ENCODE measurements at regions not wholly inside any gene's neighbourhood (a gene's known extent, or its start where the extent isn't known, plus 50 kb on each side); places are given as distances from the start of the nearest gene placed in this dataset.

DNA sequence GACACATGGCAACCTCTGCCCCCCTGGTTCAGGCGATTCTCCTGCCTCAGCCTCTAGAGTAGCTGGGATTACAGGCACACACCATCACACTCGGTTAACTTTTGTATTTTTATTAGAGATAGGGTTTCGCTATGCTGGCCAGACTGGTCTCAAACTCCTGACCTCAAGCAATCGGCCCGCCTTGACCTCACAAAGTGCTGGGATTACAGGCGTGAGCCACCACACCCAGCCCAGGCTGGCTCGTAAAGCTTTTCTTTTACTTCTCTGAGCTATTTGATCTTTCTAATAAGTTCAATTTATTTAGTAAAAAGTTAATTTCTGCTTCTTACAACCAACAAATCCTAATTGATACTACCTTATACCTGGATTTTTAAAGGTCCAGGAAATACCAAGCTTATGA lies 127.4 kb upstream of the KRR1 start:
- TF ChIP-seq PPARA (CRISPR knock-in tag; IDR thresholded peaks at IDR 0.05; ENCODE audit: borderline replicate concordance) = no peak
- TF ChIP-seq ZNF70 (CRISPR knock-in tag; IDR thresholded peaks at IDR 0.05) = no peak
- TF ChIP-seq SNAI2 (CRISPR knock-in tag; IDR thresholded peaks at IDR 0.05) = no peak
- no peak for TF ChIP-seq ZFP30 (CRISPR knock-in tag; IDR thresholded peaks at IDR 0.05)
- TF ChIP-seq OSR1 (CRISPR knock-in tag; IDR thresholded peaks at IDR 0.05) = no peak
- TF ChIP-seq, protein P1, sequence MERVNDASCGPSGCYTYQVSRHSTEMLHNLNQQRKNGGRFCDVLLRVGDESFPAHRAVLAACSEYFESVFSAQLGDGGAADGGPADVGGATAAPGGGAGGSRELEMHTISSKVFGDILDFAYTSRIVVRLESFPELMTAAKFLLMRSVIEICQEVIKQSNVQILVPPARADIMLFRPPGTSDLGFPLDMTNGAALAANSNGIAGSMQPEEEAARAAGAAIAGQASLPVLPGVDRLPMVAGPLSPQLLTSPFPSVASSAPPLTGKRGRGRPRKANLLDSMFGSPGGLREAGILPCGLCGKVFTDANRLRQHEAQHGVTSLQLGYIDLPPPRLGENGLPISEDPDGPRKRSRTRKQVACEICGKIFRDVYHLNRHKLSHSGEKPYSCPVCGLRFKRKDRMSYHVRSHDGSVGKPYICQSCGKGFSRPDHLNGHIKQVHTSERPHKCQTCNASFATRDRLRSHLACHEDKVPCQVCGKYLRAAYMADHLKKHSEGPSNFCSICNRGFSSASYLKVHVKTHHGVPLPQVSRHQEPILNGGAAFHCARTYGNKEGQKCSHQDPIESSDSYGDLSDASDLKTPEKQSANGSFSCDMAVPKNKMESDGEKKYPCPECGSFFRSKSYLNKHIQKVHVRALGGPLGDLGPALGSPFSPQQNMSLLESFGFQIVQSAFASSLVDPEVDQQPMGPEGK (CRISPR knock-in tag; IDR thresholded peaks at IDR 0.05; ENCODE audit: borderline replicate concordance) = no peak
- ATAC-seq = no peak

DNA sequence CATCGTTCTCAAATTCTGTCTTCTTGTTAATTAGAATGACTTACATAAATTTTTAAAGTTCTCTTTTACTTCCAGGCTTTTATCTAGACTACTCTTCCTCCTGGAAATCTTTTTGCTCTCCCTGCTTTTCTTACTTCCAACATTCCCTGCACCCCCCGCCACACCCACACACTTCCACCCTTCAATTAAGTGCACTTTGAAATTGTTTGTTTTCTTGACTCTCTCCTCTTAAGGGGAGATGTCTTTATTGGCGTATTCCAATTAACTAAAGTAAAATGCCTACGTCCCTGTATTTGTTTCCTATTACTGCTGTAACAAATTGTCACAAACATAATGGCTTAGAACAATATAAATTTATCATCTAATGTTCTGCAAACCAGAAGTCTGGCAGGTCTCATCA lies 125.2 kb upstream of the KRR1 start:
- TF ChIP-seq ZNF70 (CRISPR knock-in tag; IDR thresholded peaks at IDR 0.05) (no peak), TCF4 (CRISPR knock-in tag; IDR thresholded peaks at IDR 0.05; ENCODE audit: borderline replicate concordance) (no peak), ZNF565 (CRISPR knock-in tag; conservative IDR thresholded peaks at IDR 0.05; ENCODE audit: low read depth) (no peak), RARB (CRISPR knock-in tag; IDR thresholded peaks at IDR 0.05) (no peak), SNAI2 (CRISPR knock-in tag; IDR thresholded peaks at IDR 0.05) (no peak), ZNF8 (CRISPR knock-in tag; IDR thresholded peaks at IDR 0.05) (no peak), ZC3H10 (CRISPR knock-in tag; IDR thresholded peaks at IDR 0.05) (no peak), BACH2 (CRISPR knock-in tag; IDR thresholded peaks at IDR 0.05; ENCODE audit: borderline replicate concordance) (no peak), ARNTL (CRISPR knock-in tag; IDR thresholded peaks at IDR 0.05; ENCODE audit: borderline replicate concordance, low read depth) (no peak), GLIS3 (CRISPR knock-in tag; IDR thresholded peaks at IDR 0.05) (no peak)
- TF ChIP-seq, protein P2, sequence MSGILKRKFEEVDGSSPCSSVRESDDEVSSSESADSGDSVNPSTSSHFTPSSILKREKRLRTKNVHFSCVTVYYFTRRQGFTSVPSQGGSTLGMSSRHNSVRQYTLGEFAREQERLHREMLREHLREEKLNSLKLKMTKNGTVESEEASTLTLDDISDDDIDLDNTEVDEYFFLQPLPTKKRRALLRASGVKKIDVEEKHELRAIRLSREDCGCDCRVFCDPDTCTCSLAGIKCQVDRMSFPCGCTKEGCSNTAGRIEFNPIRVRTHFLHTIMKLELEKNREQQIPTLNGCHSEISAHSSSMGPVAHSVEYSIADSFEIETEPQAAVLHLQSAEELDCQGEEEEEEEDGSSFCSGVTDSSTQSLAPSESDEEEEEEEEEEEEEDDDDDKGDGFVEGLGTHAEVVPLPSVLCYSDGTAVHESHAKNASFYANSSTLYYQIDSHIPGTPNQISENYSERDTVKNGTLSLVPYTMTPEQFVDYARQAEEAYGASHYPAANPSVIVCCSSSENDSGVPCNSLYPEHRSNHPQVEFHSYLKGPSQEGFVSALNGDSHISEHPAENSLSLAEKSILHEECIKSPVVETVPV (CRISPR knock-in tag; IDR thresholded peaks at IDR 0.05) = no peak
- no peak for ATAC-seq

DNA sequence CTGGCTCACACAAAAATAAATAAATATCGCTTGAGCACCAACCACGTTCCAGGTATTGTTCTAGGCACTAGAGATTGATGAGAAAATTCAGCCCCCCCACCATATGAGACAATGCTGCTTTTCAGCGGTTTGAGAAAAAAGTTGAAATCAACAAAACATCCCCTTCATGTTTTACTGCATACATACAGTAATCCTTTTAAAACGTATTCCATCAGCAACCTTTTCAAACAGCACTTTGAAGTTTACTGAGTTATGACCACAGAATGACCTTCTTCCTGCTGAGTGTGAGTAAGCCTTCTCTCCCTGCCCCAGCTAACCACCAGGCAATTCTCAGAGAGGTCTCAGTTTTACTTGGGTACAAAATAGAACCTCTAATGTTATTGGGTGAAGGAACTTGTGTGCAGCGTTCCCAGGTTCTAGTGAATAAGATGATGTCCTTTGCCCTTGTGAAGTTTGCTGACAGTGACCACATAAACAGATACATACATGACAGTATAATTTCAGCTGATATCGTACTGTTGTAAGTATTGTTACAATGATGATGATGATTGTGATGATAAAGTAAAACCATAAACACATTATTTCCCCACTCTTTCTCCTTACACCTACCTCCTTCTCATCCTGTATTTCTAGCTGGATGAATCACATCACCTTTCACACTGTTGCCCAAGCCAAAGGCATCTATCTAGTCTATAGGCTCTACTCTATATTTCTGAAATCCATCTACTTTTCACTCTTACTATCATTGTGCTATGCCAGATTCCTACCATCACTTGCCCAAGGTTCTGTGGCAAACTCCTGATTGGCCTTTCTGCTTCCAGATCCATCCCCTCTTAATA lies 124.4 kb upstream of the KRR1 start:
- ATAC-seq = peak; percentile 75; the same call in 2 of the 3 replicates

DNA sequence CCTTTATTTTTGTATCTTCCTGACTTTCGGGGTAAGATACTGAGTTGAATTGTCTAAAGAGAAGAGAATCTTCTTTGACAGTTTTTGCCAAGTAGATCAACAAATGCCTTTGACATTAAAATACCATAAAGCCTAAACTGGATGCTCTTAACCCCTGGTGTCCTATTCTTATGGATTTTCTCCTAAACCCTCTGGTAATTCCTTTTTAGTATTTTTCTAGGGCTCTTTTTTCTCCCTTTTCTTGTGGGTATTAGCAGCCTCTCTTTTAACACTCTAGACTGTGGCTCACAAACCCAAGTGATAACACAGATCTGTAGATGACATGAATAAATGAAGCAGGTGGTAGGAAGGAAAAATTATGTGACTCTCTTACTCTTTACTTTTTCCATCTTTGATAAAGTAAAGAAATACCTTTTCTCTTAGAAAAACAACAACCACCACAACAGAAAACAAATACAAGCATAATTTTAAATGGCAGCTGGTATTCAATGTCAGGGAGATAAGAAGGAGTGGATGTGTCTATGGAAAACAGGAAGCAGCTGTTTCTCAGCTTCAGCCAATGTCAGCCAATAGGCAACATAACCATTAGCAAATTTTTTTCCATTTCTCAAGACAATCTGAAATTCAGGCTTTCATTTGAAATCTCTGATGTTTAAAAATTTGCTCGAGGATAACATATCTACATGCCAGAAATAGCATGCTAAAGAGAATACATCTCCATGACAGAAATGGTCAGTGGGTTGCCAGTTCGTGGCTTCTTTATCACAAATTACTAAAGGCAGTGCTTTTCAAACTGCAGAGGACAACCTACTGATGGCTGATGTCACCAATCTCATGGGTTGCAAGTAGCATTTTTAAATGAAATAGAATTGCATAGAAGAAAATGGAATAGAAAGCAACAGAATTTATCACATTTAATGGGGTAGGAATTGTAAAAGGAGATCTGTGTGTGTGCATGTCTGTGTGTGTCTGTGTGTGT lies 123.1 kb upstream of the KRR1 start:
- ATAC-seq = no peak
- no peak for TF ChIP-seq GLIS3 (CRISPR knock-in tag; IDR thresholded peaks at IDR 0.05)
- no peak for TF ChIP-seq TOX (CRISPR knock-in tag; IDR thresholded peaks at IDR 0.05; ENCODE audit: borderline replicate concordance)
- TF ChIP-seq ZFP3 (CRISPR knock-in tag; IDR thresholded peaks at IDR 0.05) = no peak
- TF ChIP-seq TCF4 (CRISPR knock-in tag; IDR thresholded peaks at IDR 0.05; ENCODE audit: borderline replicate concordance) = no peak
- no peak for TF ChIP-seq PPARA (CRISPR knock-in tag; IDR thresholded peaks at IDR 0.05; ENCODE audit: borderline replicate concordance)
- no peak for TF ChIP-seq ARNTL (CRISPR knock-in tag; IDR thresholded peaks at IDR 0.05; ENCODE audit: borderline replicate concordance, low read depth)
- no peak for TF ChIP-seq OSR1 (CRISPR knock-in tag; IDR thresholded peaks at IDR 0.05)
- no peak for TF ChIP-seq ZNF8 (CRISPR knock-in tag; IDR thresholded peaks at IDR 0.05)
- TF ChIP-seq, protein P3, sequence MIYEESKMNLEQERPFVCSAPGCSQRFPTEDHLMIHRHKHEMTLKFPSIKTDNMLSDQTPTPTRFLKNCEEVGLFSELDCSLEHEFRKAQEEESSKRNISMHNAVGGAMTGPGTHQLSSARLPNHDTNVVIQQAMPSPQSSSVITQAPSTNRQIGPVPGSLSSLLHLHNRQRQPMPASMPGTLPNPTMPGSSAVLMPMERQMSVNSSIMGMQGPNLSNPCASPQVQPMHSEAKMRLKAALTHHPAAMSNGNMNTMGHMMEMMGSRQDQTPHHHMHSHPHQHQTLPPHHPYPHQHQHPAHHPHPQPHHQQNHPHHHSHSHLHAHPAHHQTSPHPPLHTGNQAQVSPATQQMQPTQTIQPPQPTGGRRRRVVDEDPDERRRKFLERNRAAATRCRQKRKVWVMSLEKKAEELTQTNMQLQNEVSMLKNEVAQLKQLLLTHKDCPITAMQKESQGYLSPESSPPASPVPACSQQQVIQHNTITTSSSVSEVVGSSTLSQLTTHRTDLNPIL (CRISPR knock-in tag; IDR thresholded peaks at IDR 0.05; ENCODE audit: low read depth) = no peak
- TF ChIP-seq ZNF70 (CRISPR knock-in tag; IDR thresholded peaks at IDR 0.05) = no peak
- no peak for TF ChIP-seq ESRRG (CRISPR knock-in tag; IDR thresholded peaks at IDR 0.05)
- TF ChIP-seq, protein P4, sequence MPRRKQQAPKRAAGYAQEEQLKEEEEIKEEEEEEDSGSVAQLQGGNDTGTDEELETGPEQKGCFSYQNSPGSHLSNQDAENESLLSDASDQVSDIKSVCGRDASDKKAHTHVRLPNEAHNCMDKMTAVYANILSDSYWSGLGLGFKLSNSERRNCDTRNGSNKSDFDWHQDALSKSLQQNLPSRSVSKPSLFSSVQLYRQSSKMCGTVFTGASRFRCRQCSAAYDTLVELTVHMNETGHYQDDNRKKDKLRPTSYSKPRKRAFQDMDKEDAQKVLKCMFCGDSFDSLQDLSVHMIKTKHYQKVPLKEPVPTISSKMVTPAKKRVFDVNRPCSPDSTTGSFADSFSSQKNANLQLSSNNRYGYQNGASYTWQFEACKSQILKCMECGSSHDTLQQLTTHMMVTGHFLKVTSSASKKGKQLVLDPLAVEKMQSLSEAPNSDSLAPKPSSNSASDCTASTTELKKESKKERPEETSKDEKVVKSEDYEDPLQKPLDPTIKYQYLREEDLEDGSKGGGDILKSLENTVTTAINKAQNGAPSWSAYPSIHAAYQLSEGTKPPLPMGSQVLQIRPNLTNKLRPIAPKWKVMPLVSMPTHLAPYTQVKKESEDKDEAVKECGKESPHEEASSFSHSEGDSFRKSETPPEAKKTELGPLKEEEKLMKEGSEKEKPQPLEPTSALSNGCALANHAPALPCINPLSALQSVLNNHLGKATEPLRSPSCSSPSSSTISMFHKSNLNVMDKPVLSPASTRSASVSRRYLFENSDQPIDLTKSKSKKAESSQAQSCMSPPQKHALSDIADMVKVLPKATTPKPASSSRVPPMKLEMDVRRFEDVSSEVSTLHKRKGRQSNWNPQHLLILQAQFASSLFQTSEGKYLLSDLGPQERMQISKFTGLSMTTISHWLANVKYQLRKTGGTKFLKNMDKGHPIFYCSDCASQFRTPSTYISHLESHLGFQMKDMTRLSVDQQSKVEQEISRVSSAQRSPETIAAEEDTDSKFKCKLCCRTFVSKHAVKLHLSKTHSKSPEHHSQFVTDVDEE (CRISPR knock-in tag; IDR thresholded peaks at IDR 0.05) = no peak
- no peak for TF ChIP-seq ZFP30 (CRISPR knock-in tag; IDR thresholded peaks at IDR 0.05)
- TF ChIP-seq ZC3H10 (CRISPR knock-in tag; IDR thresholded peaks at IDR 0.05) = no peak
- TF ChIP-seq, protein P5, sequence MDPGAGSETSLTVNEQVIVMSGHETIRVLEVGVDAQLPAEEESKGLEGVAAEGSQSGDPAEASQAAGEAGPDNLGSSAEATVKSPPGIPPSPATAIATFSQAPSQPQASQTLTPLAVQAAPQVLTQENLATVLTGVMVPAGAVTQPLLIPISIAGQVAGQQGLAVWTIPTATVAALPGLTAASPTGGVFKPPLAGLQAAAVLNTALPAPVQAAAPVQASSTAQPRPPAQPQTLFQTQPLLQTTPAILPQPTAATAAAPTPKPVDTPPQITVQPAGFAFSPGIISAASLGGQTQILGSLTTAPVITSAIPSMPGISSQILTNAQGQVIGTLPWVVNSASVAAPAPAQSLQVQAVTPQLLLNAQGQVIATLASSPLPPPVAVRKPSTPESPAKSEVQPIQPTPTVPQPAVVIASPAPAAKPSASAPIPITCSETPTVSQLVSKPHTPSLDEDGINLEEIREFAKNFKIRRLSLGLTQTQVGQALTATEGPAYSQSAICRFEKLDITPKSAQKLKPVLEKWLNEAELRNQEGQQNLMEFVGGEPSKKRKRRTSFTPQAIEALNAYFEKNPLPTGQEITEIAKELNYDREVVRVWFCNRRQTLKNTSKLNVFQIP (CRISPR knock-in tag; IDR thresholded peaks at IDR 0.05; ENCODE audit: borderline replicate concordance, low read depth) = no peak
- no peak for TF ChIP-seq RARB (CRISPR knock-in tag; IDR thresholded peaks at IDR 0.05)

More for the DNA sequence above, 124.4 kb upstream of the KRR1 start:
- no peak for TF ChIP-seq ZFP3 (CRISPR knock-in tag; IDR thresholded peaks at IDR 0.05)
- TF ChIP-seq ZNF70 (CRISPR knock-in tag; IDR thresholded peaks at IDR 0.05) = no peak

Measured in SK-N-SH treated with all-trans-retinoic acid at 6 μM for 48 hours (cell line).